ENCODE measurements at regions not wholly inside any gene's neighbourhood (a gene's known extent, or its start where the extent isn't known, plus 50 kb on each side); places are given as distances from the start of the nearest gene placed in this dataset.

- no peak for DNase-seq
Measured at GRCh38 chr13:106263801-106264200, 271.7 kb downstream of the EFNB2 start.

GRCh38 chr13:106262886-106263285 lies 272.6 kb downstream of the EFNB2 start:
- H3K27me3 ChIP-seq (replicated peaks; ENCODE audit: control insufficient read depth, insufficient read depth, low read length, poor library complexity, severe bottlenecking), result no peaks in the 10 kb centered on the region
- H3K4me3 ChIP-seq (ENCODE audit: insufficient read depth, low read depth, low read length, poor library complexity, severe bottlenecking), result no peak overlapping the region
- no peaks in the 10 kb centered on the region for H3K36me3 ChIP-seq (ENCODE audit: control insufficient read depth, insufficient read depth, low read length)
- no peaks in the 10 kb centered on the region for H3K4me1 ChIP-seq (ENCODE audit: control insufficient read depth, insufficient read depth, low read length, poor library complexity, severe bottlenecking)
- H3K9me3 ChIP-seq (ENCODE audit: control insufficient read depth, low read length), result no peaks in the 10 kb centered on the region
- DNase-seq, result no peak
- H3K27ac ChIP-seq (ENCODE audit: insufficient read depth, low read length, poor library complexity, severe bottlenecking), result no peak overlapping the region

More at GRCh38 chr13:106263801-106264200, 271.7 kb downstream of the EFNB2 start:
- H3K9me3 ChIP-seq (ENCODE audit: control insufficient read depth, low read length), result no peaks in the 10 kb centered on the region
- H3K27ac ChIP-seq (ENCODE audit: insufficient read depth, low read length, poor library complexity, severe bottlenecking), result no peak overlapping the region
- H3K4me1 ChIP-seq (ENCODE audit: control insufficient read depth, insufficient read depth, low read length, poor library complexity, severe bottlenecking), result no peaks in the 10 kb centered on the region
- no peaks in the 10 kb centered on the region for H3K27me3 ChIP-seq (replicated peaks; ENCODE audit: control insufficient read depth, insufficient read depth, low read length, poor library complexity, severe bottlenecking)
- H3K4me3 ChIP-seq (ENCODE audit: insufficient read depth, low read depth, low read length, poor library complexity, severe bottlenecking), result no peak overlapping the region
- H3K36me3 ChIP-seq (ENCODE audit: control insufficient read depth, insufficient read depth, low read length), result no peaks in the 10 kb centered on the region

- Histone ChIP-seq H3K36me3 (ENCODE audit: control insufficient read depth, insufficient read depth, low read length) (no peaks in the 10 kb centered on the region), H3K4me1 (ENCODE audit: control insufficient read depth, insufficient read depth, low read length, poor library complexity, severe bottlenecking) (no peaks in the 10 kb centered on the region), H3K9me3 (ENCODE audit: control insufficient read depth, low read length) (no peaks in the 10 kb centered on the region), H3K4me3 (ENCODE audit: insufficient read depth, low read depth, low read length, poor library complexity, severe bottlenecking) (no peak overlapping the region), H3K27ac (ENCODE audit: insufficient read depth, low read length, poor library complexity, severe bottlenecking) (no peak overlapping the region), H3K27me3 (replicated peaks; ENCODE audit: control insufficient read depth, insufficient read depth, low read length, poor library complexity, severe bottlenecking) (no peaks in the 10 kb centered on the region)
- no peak for DNase-seq
Measured at GRCh38 chr13:106261450-106261849, 274.0 kb downstream of the EFNB2 start.

GRCh38 chr13:106260352-106260751 lies 275.1 kb downstream of the EFNB2 start:
- DNase-seq, result no peak
- H3K27me3 ChIP-seq (replicated peaks; ENCODE audit: control insufficient read depth, insufficient read depth, low read length, poor library complexity, severe bottlenecking), result no peaks in the 10 kb centered on the region
- H3K36me3 ChIP-seq (ENCODE audit: control insufficient read depth, insufficient read depth, low read length), result no peaks in the 10 kb centered on the region
- no peaks in the 10 kb centered on the region for H3K4me1 ChIP-seq (ENCODE audit: control insufficient read depth, insufficient read depth, low read length, poor library complexity, severe bottlenecking)
- H3K4me3 ChIP-seq (ENCODE audit: insufficient read depth, low read depth, low read length, poor library complexity, severe bottlenecking), result no peak overlapping the region
- H3K9me3 ChIP-seq (ENCODE audit: control insufficient read depth, low read length), result no peaks in the 10 kb centered on the region
- no peak overlapping the region for H3K27ac ChIP-seq (ENCODE audit: insufficient read depth, low read length, poor library complexity, severe bottlenecking)

- Histone ChIP-seq H3K27me3 (replicated peaks; ENCODE audit: control insufficient read depth, insufficient read depth, low read length, poor library complexity, severe bottlenecking) (no peaks in the 10 kb centered on the region), H3K4me3 (ENCODE audit: insufficient read depth, low read depth, low read length, poor library complexity, severe bottlenecking) (no peak overlapping the region), H3K4me1 (ENCODE audit: control insufficient read depth, insufficient read depth, low read length, poor library complexity, severe bottlenecking) (no peaks in the 10 kb centered on the region), H3K36me3 (ENCODE audit: control insufficient read depth, insufficient read depth, low read length) (no peaks in the 10 kb centered on the region), H3K27ac (ENCODE audit: insufficient read depth, low read length, poor library complexity, severe bottlenecking) (no peak overlapping the region), H3K9me3 (ENCODE audit: control insufficient read depth, low read length) (no peaks in the 10 kb centered on the region)
- DNase-seq, result no peak
Measured at GRCh38 chr13:106259928-106260327, 275.5 kb downstream of the EFNB2 start.

GRCh38 chr13:106246666-106247188 lies 288.7 kb downstream of the EFNB2 start:
- DNase-seq, result no peak
- H3K27ac ChIP-seq (ENCODE audit: insufficient read depth, low read length, poor library complexity, severe bottlenecking), result no peak overlapping the region
- no peaks in the 10 kb centered on the region for H3K36me3 ChIP-seq (ENCODE audit: control insufficient read depth, insufficient read depth, low read length)
- no peak overlapping the region for H3K4me3 ChIP-seq (ENCODE audit: insufficient read depth, low read depth, low read length, poor library complexity, severe bottlenecking)
- H3K27me3 ChIP-seq (replicated peaks; ENCODE audit: control insufficient read depth, insufficient read depth, low read length, poor library complexity, severe bottlenecking), result no peaks in the 10 kb centered on the region
- H3K4me1 ChIP-seq (ENCODE audit: control insufficient read depth, insufficient read depth, low read length, poor library complexity, severe bottlenecking), result no peaks in the 10 kb centered on the region
- no peaks in the 10 kb centered on the region for H3K9me3 ChIP-seq (ENCODE audit: control insufficient read depth, low read length)

- DNase-seq, result no peak
- H3K27ac ChIP-seq (ENCODE audit: insufficient read depth, low read length, poor library complexity, severe bottlenecking), result no peak overlapping the region
- H3K4me3 ChIP-seq (ENCODE audit: insufficient read depth, low read depth, low read length, poor library complexity, severe bottlenecking), result no peak overlapping the region
- no peaks in the 10 kb centered on the region for H3K4me1 ChIP-seq (ENCODE audit: control insufficient read depth, insufficient read depth, low read length, poor library complexity, severe bottlenecking)
- no peaks in the 10 kb centered on the region for H3K36me3 ChIP-seq (ENCODE audit: control insufficient read depth, insufficient read depth, low read length)
- no peaks in the 10 kb centered on the region for H3K27me3 ChIP-seq (replicated peaks; ENCODE audit: control insufficient read depth, insufficient read depth, low read length, poor library complexity, severe bottlenecking)
- no peaks in the 10 kb centered on the region for H3K9me3 ChIP-seq (ENCODE audit: control insufficient read depth, low read length)
Measured at GRCh38 chr13:106246242-106246641, 289.2 kb downstream of the EFNB2 start.

- no peaks in the 10 kb centered on the region for H3K9me3 ChIP-seq (ENCODE audit: control insufficient read depth, low read length)
- DNase-seq, result no peak
- H3K27ac ChIP-seq (ENCODE audit: insufficient read depth, low read length, poor library complexity, severe bottlenecking), result no peak overlapping the region
- no peaks in the 10 kb centered on the region for H3K36me3 ChIP-seq (ENCODE audit: control insufficient read depth, insufficient read depth, low read length)
- H3K4me1 ChIP-seq (ENCODE audit: control insufficient read depth, insufficient read depth, low read length, poor library complexity, severe bottlenecking), result no peaks in the 10 kb centered on the region
- H3K27me3 ChIP-seq (replicated peaks; ENCODE audit: control insufficient read depth, insufficient read depth, low read length, poor library complexity, severe bottlenecking), result no peaks in the 10 kb centered on the region
- H3K4me3 ChIP-seq (ENCODE audit: insufficient read depth, low read depth, low read length, poor library complexity, severe bottlenecking), result no peak overlapping the region
Measured at GRCh38 chr13:106243011-106243565, 292.4 kb downstream of the EFNB2 start.

- Histone ChIP-seq H3K4me1 (ENCODE audit: control insufficient read depth, insufficient read depth, low read length, poor library complexity, severe bottlenecking) (no peaks in the 10 kb centered on the region), H3K27me3 (replicated peaks; ENCODE audit: control insufficient read depth, insufficient read depth, low read length, poor library complexity, severe bottlenecking) (no peaks in the 10 kb centered on the region), H3K36me3 (ENCODE audit: control insufficient read depth, insufficient read depth, low read length) (no peaks in the 10 kb centered on the region), H3K9me3 (ENCODE audit: control insufficient read depth, low read length) (no peaks in the 10 kb centered on the region), H3K4me3 (ENCODE audit: insufficient read depth, low read depth, low read length, poor library complexity, severe bottlenecking) (no peak overlapping the region), H3K27ac (ENCODE audit: insufficient read depth, low read length, poor library complexity, severe bottlenecking) (no peak overlapping the region)
- DNase-seq, result no peak
Measured at GRCh38 chr13:106241974-106242953, 293.2 kb downstream of the EFNB2 start.

- DNase-seq, result no peak
- H3K27me3 ChIP-seq (replicated peaks; ENCODE audit: control insufficient read depth, insufficient read depth, low read length, poor library complexity, severe bottlenecking), result no peaks in the 10 kb centered on the region
- no peaks in the 10 kb centered on the region for H3K36me3 ChIP-seq (ENCODE audit: control insufficient read depth, insufficient read depth, low read length)
- no peak overlapping the region for H3K4me3 ChIP-seq (ENCODE audit: insufficient read depth, low read depth, low read length, poor library complexity, severe bottlenecking)
- no peak overlapping the region for H3K27ac ChIP-seq (ENCODE audit: insufficient read depth, low read length, poor library complexity, severe bottlenecking)
- no peaks in the 10 kb centered on the region for H3K4me1 ChIP-seq (ENCODE audit: control insufficient read depth, insufficient read depth, low read length, poor library complexity, severe bottlenecking)
- H3K9me3 ChIP-seq (ENCODE audit: control insufficient read depth, low read length), result no peaks in the 10 kb centered on the region
Measured at GRCh38 chr13:106238690-106239089, 296.8 kb downstream of the EFNB2 start.
